ENCODE measurements at regions not wholly inside any gene's neighbourhood (a gene's known extent, or its start where the extent isn't known, plus 50 kb on each side); places are given as distances from the start of the nearest gene placed in this dataset.

GRCh38 chr10:130780763-130781162 lies 530.8 kb downstream of the TCERG1L start:
- DNase-seq: no peak

DNA sequence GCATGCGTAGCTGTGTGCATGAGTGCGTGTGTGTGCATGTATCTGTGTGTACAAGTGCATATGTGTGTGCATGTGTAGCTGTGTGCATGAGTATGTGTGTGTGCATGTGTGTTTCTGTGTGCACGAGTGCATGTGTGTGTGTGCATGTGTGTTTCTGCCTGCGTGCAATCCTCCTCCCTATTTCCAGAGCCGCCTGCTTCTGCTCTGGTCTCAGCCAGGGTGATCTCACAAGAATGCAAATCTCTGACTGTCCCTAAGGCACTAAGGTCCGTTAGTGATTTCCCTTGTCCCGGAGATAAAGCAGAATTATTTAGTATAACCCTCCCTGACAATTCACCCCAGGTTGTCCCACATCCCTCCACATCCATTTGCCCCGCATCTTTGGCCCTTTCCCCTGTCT lies 530.3 kb downstream of the TCERG1L start:
- no peaks in the 10 kb centered on the region for H3K4me1 ChIP-seq (ENCODE audit: control insufficient read depth, insufficient read depth, low read length, poor library complexity, severe bottlenecking)
- no peaks in the 10 kb centered on the region for H3K36me3 ChIP-seq (ENCODE audit: control insufficient read depth, insufficient read depth, low read length)
- H3K27me3 ChIP-seq (replicated peaks; ENCODE audit: control insufficient read depth, insufficient read depth, low read length, poor library complexity, severe bottlenecking): no peaks in the 10 kb centered on the region
- no peak overlapping the region for H3K27ac ChIP-seq (ENCODE audit: insufficient read depth, low read length, poor library complexity, severe bottlenecking)
- DNase-seq: no peak
- H3K4me3 ChIP-seq (ENCODE audit: insufficient read depth, low read depth, low read length, poor library complexity, severe bottlenecking): no peak overlapping the region
- H3K9me3 ChIP-seq (ENCODE audit: control insufficient read depth, low read length): no peaks in the 10 kb centered on the region

More at GRCh38 chr10:130780763-130781162, 530.8 kb downstream of the TCERG1L start:
- no peaks in the 10 kb centered on the region for H3K9me3 ChIP-seq (ENCODE audit: control insufficient read depth, low read length)
- no peaks in the 10 kb centered on the region for H3K4me1 ChIP-seq (ENCODE audit: control insufficient read depth, insufficient read depth, low read length, poor library complexity, severe bottlenecking)
- no peak overlapping the region for H3K27ac ChIP-seq (ENCODE audit: insufficient read depth, low read length, poor library complexity, severe bottlenecking)
- H3K27me3 ChIP-seq (replicated peaks; ENCODE audit: control insufficient read depth, insufficient read depth, low read length, poor library complexity, severe bottlenecking): no peaks in the 10 kb centered on the region
- no peaks in the 10 kb centered on the region for H3K36me3 ChIP-seq (ENCODE audit: control insufficient read depth, insufficient read depth, low read length)
- no peak overlapping the region for H3K4me3 ChIP-seq (ENCODE audit: insufficient read depth, low read depth, low read length, poor library complexity, severe bottlenecking)

- Histone ChIP-seq H3K4me1 (ENCODE audit: control insufficient read depth, insufficient read depth, low read length, poor library complexity, severe bottlenecking) (no peaks in the 10 kb centered on the region), H3K9me3 (ENCODE audit: control insufficient read depth, low read length) (no peaks in the 10 kb centered on the region), H3K27me3 (replicated peaks; ENCODE audit: control insufficient read depth, insufficient read depth, low read length, poor library complexity, severe bottlenecking) (no peaks in the 10 kb centered on the region), H3K4me3 (ENCODE audit: insufficient read depth, low read depth, low read length, poor library complexity, severe bottlenecking) (no peak overlapping the region), H3K36me3 (ENCODE audit: control insufficient read depth, insufficient read depth, low read length) (no peaks in the 10 kb centered on the region), H3K27ac (ENCODE audit: insufficient read depth, low read length, poor library complexity, severe bottlenecking) (no peak overlapping the region)
- DNase-seq: no peak
Measured at GRCh38 chr10:130781623-130782022, 529.9 kb downstream of the TCERG1L start.

DNA sequence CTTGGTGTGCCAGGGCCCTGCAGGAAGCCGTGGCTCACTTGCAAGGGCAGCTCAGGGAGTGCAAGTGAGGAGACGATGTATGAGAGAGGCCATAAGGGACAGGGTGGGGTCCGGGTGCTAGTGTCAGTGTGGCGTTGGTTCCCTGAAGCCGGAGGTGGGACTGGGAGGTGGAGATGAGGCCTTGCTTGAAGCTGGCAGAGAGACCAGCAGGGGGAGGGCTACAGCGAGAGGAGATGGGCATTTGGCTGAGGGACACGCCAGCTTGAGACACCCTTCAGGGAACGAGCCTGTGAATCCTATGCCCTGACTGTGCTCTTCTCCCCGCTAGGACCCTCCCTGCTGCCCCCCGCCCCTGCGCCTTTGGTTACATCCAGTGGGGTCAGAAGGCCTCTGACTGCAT lies 529.1 kb downstream of the TCERG1L start:
- Histone ChIP-seq H3K27ac (ENCODE audit: insufficient read depth, low read length, poor library complexity, severe bottlenecking) (no peak overlapping the region), H3K27me3 (replicated peaks; ENCODE audit: control insufficient read depth, insufficient read depth, low read length, poor library complexity, severe bottlenecking) (no peaks in the 10 kb centered on the region), H3K36me3 (ENCODE audit: control insufficient read depth, insufficient read depth, low read length) (no peaks in the 10 kb centered on the region), H3K4me1 (ENCODE audit: control insufficient read depth, insufficient read depth, low read length, poor library complexity, severe bottlenecking) (no peaks in the 10 kb centered on the region), H3K9me3 (ENCODE audit: control insufficient read depth, low read length) (no peaks in the 10 kb centered on the region), H3K4me3 (ENCODE audit: insufficient read depth, low read depth, low read length, poor library complexity, severe bottlenecking) (no peak overlapping the region)
- no peak for DNase-seq

DNA sequence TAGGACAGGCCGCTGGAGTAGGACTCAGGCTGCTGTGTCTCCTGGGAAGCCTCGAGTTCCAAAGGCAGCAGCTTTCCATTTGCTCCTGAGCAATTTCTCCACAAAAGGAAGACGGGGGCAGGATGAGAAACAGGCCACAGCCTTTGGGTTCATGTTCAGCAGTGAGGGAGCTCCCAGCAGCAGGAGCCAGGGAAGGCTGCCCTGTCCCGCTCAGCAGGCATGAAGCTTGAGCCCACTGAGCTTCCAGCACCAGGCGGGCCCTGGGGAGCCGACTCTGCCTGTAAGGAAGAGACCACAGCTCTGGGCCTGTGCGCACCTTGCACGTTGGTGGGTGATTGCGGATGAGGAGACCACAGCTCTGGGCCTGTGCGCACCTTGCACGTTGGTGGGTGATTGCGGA lies 527.2 kb downstream of the TCERG1L start:
- H3K4me1 ChIP-seq (ENCODE audit: control insufficient read depth, insufficient read depth, low read length, poor library complexity, severe bottlenecking): no peaks in the 10 kb centered on the region

GRCh38 chr10:130786365-130786966 lies 525.1 kb downstream of the TCERG1L start:
- Histone ChIP-seq H3K4me1 (ENCODE audit: control insufficient read depth, insufficient read depth, low read length, poor library complexity, severe bottlenecking) (no peaks in the 10 kb centered on the region), H3K9me3 (ENCODE audit: control insufficient read depth, low read length) (peaks cover 3% of the 10 kb centered on the region), H3K27me3 (replicated peaks; ENCODE audit: control insufficient read depth, insufficient read depth, low read length, poor library complexity, severe bottlenecking) (no peaks in the 10 kb centered on the region), H3K4me3 (ENCODE audit: insufficient read depth, low read depth, low read length, poor library complexity, severe bottlenecking) (no peak overlapping the region), H3K27ac (ENCODE audit: insufficient read depth, low read length, poor library complexity, severe bottlenecking) (no peak overlapping the region), H3K36me3 (ENCODE audit: control insufficient read depth, insufficient read depth, low read length) (no peaks in the 10 kb centered on the region)
- DNase-seq: no peak

More for the DNA sequence above, 527.2 kb downstream of the TCERG1L start:
- no peak for DNase-seq
- Histone ChIP-seq H3K36me3 (ENCODE audit: control insufficient read depth, insufficient read depth, low read length) (no peaks in the 10 kb centered on the region), H3K4me3 (ENCODE audit: insufficient read depth, low read depth, low read length, poor library complexity, severe bottlenecking) (no peak overlapping the region), H3K27me3 (replicated peaks; ENCODE audit: control insufficient read depth, insufficient read depth, low read length, poor library complexity, severe bottlenecking) (no peaks in the 10 kb centered on the region), H3K27ac (ENCODE audit: insufficient read depth, low read length, poor library complexity, severe bottlenecking) (no peak overlapping the region), H3K9me3 (ENCODE audit: control insufficient read depth, low read length) (no peaks in the 10 kb centered on the region)

- peaks cover 3% of the 10 kb centered on the region for H3K9me3 ChIP-seq (ENCODE audit: control insufficient read depth, low read length)
- no peak overlapping the region for H3K4me3 ChIP-seq (ENCODE audit: insufficient read depth, low read depth, low read length, poor library complexity, severe bottlenecking)
- no peak for DNase-seq
- no peaks in the 10 kb centered on the region for H3K36me3 ChIP-seq (ENCODE audit: control insufficient read depth, insufficient read depth, low read length)
- no peak overlapping the region for H3K27ac ChIP-seq (ENCODE audit: insufficient read depth, low read length, poor library complexity, severe bottlenecking)
- no peaks in the 10 kb centered on the region for H3K27me3 ChIP-seq (replicated peaks; ENCODE audit: control insufficient read depth, insufficient read depth, low read length, poor library complexity, severe bottlenecking)
- H3K4me1 ChIP-seq (ENCODE audit: control insufficient read depth, insufficient read depth, low read length, poor library complexity, severe bottlenecking): no peaks in the 10 kb centered on the region
Measured at GRCh38 chr10:130787243-130787642, 524.3 kb downstream of the TCERG1L start.

DNA sequence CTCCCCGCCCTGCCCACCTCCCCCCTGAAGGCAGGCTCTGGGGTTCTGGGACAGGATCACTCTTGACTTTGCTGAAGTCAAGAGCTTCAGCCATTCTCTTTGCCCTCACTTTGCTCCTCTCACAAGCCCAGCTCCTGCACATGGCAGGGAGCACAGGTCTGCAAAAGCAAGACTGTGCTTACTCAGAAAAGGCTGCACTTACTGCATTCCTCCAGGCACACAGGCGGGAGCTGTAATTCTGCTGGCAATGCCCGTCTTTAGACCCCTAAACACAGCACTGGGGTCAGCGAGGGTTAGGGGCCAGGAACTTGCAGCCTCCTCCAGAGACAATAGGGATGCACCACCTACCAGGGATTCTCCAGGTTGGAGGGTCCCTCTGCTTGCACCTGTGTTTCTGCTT lies 523.7 kb downstream of the TCERG1L start:
- no peaks in the 10 kb centered on the region for H3K27me3 ChIP-seq (replicated peaks; ENCODE audit: control insufficient read depth, insufficient read depth, low read length, poor library complexity, severe bottlenecking)
- no peak overlapping the region for H3K27ac ChIP-seq (ENCODE audit: insufficient read depth, low read length, poor library complexity, severe bottlenecking)
- no peaks in the 10 kb centered on the region for H3K36me3 ChIP-seq (ENCODE audit: control insufficient read depth, insufficient read depth, low read length)
- DNase-seq: no peak
- peaks cover 3% of the 10 kb centered on the region for H3K9me3 ChIP-seq (ENCODE audit: control insufficient read depth, low read length)
- H3K4me3 ChIP-seq (ENCODE audit: insufficient read depth, low read depth, low read length, poor library complexity, severe bottlenecking): no peak overlapping the region
- H3K4me1 ChIP-seq (ENCODE audit: control insufficient read depth, insufficient read depth, low read length, poor library complexity, severe bottlenecking): no peaks in the 10 kb centered on the region

DNA sequence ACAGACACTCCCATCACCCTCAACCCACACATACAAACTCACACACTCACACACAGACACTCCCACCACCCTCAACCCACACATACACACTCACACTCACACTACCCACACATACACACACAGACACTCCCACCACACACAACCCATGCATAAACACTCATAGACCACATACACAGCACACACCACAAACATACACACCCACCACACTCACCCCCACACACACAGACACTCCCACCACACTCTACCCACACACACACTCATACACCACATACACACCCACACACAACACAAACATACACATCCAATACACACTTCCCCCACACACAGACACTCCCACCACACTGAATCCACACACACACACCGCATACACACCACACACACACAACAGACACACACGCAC lies 521.2 kb downstream of the TCERG1L start:
- no peak for DNase-seq
- peaks cover 3% of the 10 kb centered on the region for H3K9me3 ChIP-seq (ENCODE audit: control insufficient read depth, low read length)
- no peak overlapping the region for H3K4me3 ChIP-seq (ENCODE audit: insufficient read depth, low read depth, low read length, poor library complexity, severe bottlenecking)
- H3K4me1 ChIP-seq (ENCODE audit: control insufficient read depth, insufficient read depth, low read length, poor library complexity, severe bottlenecking): no peaks in the 10 kb centered on the region
- no peaks in the 10 kb centered on the region for H3K27me3 ChIP-seq (replicated peaks; ENCODE audit: control insufficient read depth, insufficient read depth, low read length, poor library complexity, severe bottlenecking)
- H3K27ac ChIP-seq (ENCODE audit: insufficient read depth, low read length, poor library complexity, severe bottlenecking): no peak overlapping the region
- no peaks in the 10 kb centered on the region for H3K36me3 ChIP-seq (ENCODE audit: control insufficient read depth, insufficient read depth, low read length)

- H3K27ac ChIP-seq (ENCODE audit: insufficient read depth, low read length, poor library complexity, severe bottlenecking): no peak overlapping the region
- H3K9me3 ChIP-seq (ENCODE audit: control insufficient read depth, low read length): peaks cover 3% of the 10 kb centered on the region
- no peaks in the 10 kb centered on the region for H3K4me1 ChIP-seq (ENCODE audit: control insufficient read depth, insufficient read depth, low read length, poor library complexity, severe bottlenecking)
- H3K36me3 ChIP-seq (ENCODE audit: control insufficient read depth, insufficient read depth, low read length): no peaks in the 10 kb centered on the region
- DNase-seq: no peak
- H3K27me3 ChIP-seq (replicated peaks; ENCODE audit: control insufficient read depth, insufficient read depth, low read length, poor library complexity, severe bottlenecking): no peaks in the 10 kb centered on the region
- no peak overlapping the region for H3K4me3 ChIP-seq (ENCODE audit: insufficient read depth, low read depth, low read length, poor library complexity, severe bottlenecking)
Measured at GRCh38 chr10:130792096-130792845, 519.2 kb downstream of the TCERG1L start.

Data from effector memory CD4-positive, alpha-beta T cell (primary cell).